Neural cell (in vitro differentiated cells): ENCODE measurements at regions not wholly inside any gene's neighbourhood (a gene's known extent, or its start where the extent isn't known, plus 50 kb on each side); places are given as distances from the start of the nearest gene placed in this dataset.

Source experiments
- H2AFZ ChIP-seq: fragments of 200-600, 300-800 bp; sonication (generic), shearing (Covaris generic); 2 replicates; pipeline ENCODE4 v1.6.0; 2014; ENCODE audit warnings: low read depth, mild to moderate bottlenecking, antibody characterized with exemption, low read length, moderate library complexity
- H3F3A ChIP-seq: fragments of 200-600 bp; shearing (Covaris generic); 2 replicates; pipeline ENCODE4 v1.6.1; 2016; ENCODE audit warnings: mild to moderate bottlenecking, moderate library complexity, mixed read lengths, antibody characterized with exemption, low read length; ENCODE audit not compliant: insufficient read depth, poor library complexity, severe bottlenecking
- H3K27ac ChIP-seq: fragments of 200-600, 300-800 bp; sonication (generic), shearing (Covaris generic); 2 replicates; pipeline ENCODE4 v1.5.1; 2014; ENCODE audit warnings: mild to moderate bottlenecking, low read length, moderate library complexity
- H3K27me3 ChIP-seq: fragments of 300-800, 200-600 bp; sonication (generic), shearing (Covaris generic); 2 replicates; pipeline ENCODE4 v1.6.0; 2014; ENCODE audit warnings: mild to moderate bottlenecking, low read depth, low read length, moderate library complexity; ENCODE audit not compliant: insufficient read depth
- H3K36me3 ChIP-seq: fragments of 300-800, 200-600 bp; sonication (generic), shearing (Covaris generic); 2 replicates; pipeline ENCODE4 v1.5.1; 2014; ENCODE audit warnings: mild to moderate bottlenecking, antibody characterized with exemption, low read length, moderate library complexity; ENCODE audit not compliant: insufficient read depth
- H3K4me2 ChIP-seq: fragments of 300-800, 200-600 bp; sonication (generic), shearing (Covaris generic); 2 replicates; pipeline ENCODE4 v1.6.0; 2014; ENCODE audit warnings: mild to moderate bottlenecking, low read length
- H3K4me3 ChIP-seq: fragments of 300-800, 200-600 bp; sonication (generic), shearing (Covaris generic); 2 replicates; pipeline ENCODE4 v1.5.1; 2014; ENCODE audit warnings: mild to moderate bottlenecking, low read length, moderate library complexity
- H3K79me2 ChIP-seq: fragments of 200-600 bp; shearing (Covaris generic); replicated peaks from 2 replicates; pipeline ENCODE4 v1.6.0; 2014; ENCODE audit warnings: mild to moderate bottlenecking, low read length, moderate library complexity; ENCODE audit not compliant: insufficient read depth
- H3K9ac ChIP-seq: fragments of 300-800, 200-600 bp; sonication (generic), shearing (Covaris generic); 2 replicates; pipeline ENCODE4 v1.6.1; 2016; ENCODE audit warnings: mild to moderate bottlenecking, low read length, mixed read lengths
- H3K9me2 ChIP-seq: fragments of 200-600 bp; shearing (Covaris generic); 2 replicates; pipeline ENCODE4 v1.6.1; 2016; ENCODE audit warnings: mild to moderate bottlenecking, low read length, mixed read lengths; ENCODE audit not compliant: insufficient read depth
- H3K9me3 ChIP-seq: fragments of 200-600, 300-800 bp; sonication (generic), shearing (Covaris generic); 2 replicates; pipeline ENCODE4 v1.6.1; 2016; ENCODE audit warnings: mild to moderate bottlenecking, mixed run types, low read length, moderate library complexity, mixed read lengths
- H4K20me1 ChIP-seq: fragments of 200-600 bp; shearing (Covaris generic); 2 replicates; pipeline ENCODE4 v1.6.1; 2016; ENCODE audit warnings: mild to moderate bottlenecking, mixed run types; ENCODE audit not compliant: insufficient read depth
- EP300 ChIP-seq: fragments of 450-650 bp; conservative IDR thresholded peaks from 2 replicates; pipeline ENCODE4 v1.6.1; 2014; ENCODE audit warnings: antibody characterized with exemption, mild to moderate bottlenecking, moderate library complexity; ENCODE audit not compliant: poor library complexity, severe bottlenecking
- EZH2 ChIP-seq: fragments of 200-600, 300-800 bp; shearing (Covaris generic), sonication (generic); IDR thresholded peaks from 2 replicates; pipeline ENCODE4 v1.6.1; 2014; ENCODE audit warnings: antibody characterized with exemption, low read length, borderline replicate concordance, mild to moderate bottlenecking; ENCODE audit not compliant: insufficient read depth, poor library complexity, severe bottlenecking
- MXI1 ChIP-seq: fragments of 450-650 bp; conservative IDR thresholded peaks from 2 replicates; pipeline ENCODE4 v1.6.1; 2014; ENCODE audit warnings: antibody characterized with exemption, mild to moderate bottlenecking; ENCODE audit not compliant: poor library complexity, severe bottlenecking
- POLR2AphosphoS5 ChIP-seq: IDR thresholded peaks from 2 replicates; pipeline ENCODE4 v1.6.1; 2012
- RAD21 ChIP-seq: fragments of 450-650 bp; conservative IDR thresholded peaks from 2 replicates; pipeline ENCODE4 v1.6.1; 2014; ENCODE audit warnings: antibody characterized with exemption, mild to moderate bottlenecking, moderate library complexity
- SMC3 ChIP-seq: fragments of 450-650 bp; conservative IDR thresholded peaks from 2 replicates; pipeline ENCODE4 v1.6.1; 2014; ENCODE audit warnings: antibody characterized with exemption, mild to moderate bottlenecking, moderate library complexity; ENCODE audit not compliant: poor library complexity
- TAF1 ChIP-seq: IDR thresholded peaks from 2 replicates; pipeline ENCODE4 v1.6.1; 2012; ENCODE audit warnings: low read depth
- TF ChIP-seq, protein P1 (sequence below): IDR thresholded peaks from 2 replicates; pipeline ENCODE4 v1.6.1; 2012; ENCODE audit warnings: borderline replicate concordance
- TF ChIP-seq, protein P2 (sequence below): fragments of 450-650 bp; IDR thresholded peaks from 2 replicates; pipeline ENCODE4 v1.5.1; 2014; ENCODE audit warnings: antibody characterized with exemption, mild to moderate bottlenecking, moderate library complexity; ENCODE audit not compliant: poor library complexity, severe bottlenecking

DNA sequence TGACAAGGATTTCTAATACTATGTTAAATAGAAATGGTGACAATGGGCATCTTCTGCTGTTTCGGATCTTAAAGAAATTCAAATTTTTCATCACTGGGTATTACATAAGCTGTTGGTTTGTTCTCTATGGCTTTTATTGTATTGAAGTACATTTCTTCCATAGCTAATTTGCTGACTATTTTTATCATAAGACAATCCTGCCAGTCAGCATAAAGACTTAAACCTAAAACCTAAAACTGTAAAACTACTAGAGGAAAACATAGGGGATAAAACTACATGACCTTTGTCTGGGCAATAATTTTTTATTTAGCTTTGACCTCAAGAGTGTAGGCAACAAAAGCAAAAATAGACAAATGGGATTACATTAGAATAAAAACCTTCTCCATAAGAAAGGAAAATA is 1017.4 kb downstream of the SI start:
- Histone ChIP-seq H3K9me2 (no peaks in the 10 kb centered on the region), H2AFZ (no peak overlapping the region), H3F3A (no peaks in the 10 kb centered on the region), H3K4me2 (no peak overlapping the region), H3K36me3 (no peaks in the 10 kb centered on the region), H3K4me3 (no peak overlapping the region), H3K79me2 (no peaks in the 10 kb centered on the region), H4K20me1 (no peaks in the 10 kb centered on the region), H3K27ac (no peak overlapping the region), H3K9me3 (no peaks in the 10 kb centered on the region), H3K9ac (no peak overlapping the region), H3K27me3 (no peaks in the 10 kb centered on the region)
- TF ChIP-seq, protein P1, sequence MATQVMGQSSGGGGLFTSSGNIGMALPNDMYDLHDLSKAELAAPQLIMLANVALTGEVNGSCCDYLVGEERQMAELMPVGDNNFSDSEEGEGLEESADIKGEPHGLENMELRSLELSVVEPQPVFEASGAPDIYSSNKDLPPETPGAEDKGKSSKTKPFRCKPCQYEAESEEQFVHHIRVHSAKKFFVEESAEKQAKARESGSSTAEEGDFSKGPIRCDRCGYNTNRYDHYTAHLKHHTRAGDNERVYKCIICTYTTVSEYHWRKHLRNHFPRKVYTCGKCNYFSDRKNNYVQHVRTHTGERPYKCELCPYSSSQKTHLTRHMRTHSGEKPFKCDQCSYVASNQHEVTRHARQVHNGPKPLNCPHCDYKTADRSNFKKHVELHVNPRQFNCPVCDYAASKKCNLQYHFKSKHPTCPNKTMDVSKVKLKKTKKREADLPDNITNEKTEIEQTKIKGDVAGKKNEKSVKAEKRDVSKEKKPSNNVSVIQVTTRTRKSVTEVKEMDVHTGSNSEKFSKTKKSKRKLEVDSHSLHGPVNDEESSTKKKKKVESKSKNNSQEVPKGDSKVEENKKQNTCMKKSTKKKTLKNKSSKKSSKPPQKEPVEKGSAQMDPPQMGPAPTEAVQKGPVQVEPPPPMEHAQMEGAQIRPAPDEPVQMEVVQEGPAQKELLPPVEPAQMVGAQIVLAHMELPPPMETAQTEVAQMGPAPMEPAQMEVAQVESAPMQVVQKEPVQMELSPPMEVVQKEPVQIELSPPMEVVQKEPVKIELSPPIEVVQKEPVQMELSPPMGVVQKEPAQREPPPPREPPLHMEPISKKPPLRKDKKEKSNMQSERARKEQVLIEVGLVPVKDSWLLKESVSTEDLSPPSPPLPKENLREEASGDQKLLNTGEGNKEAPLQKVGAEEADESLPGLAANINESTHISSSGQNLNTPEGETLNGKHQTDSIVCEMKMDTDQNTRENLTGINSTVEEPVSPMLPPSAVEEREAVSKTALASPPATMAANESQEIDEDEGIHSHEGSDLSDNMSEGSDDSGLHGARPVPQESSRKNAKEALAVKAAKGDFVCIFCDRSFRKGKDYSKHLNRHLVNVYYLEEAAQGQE: no peak
- TF ChIP-seq TAF1 (no peak), RAD21 (no peak), SMC3 (no peak), MXI1 (no peak), POLR2AphosphoS5 (no peak), EZH2 (no peak), EP300 (no peak)
- TF ChIP-seq, protein P2, sequence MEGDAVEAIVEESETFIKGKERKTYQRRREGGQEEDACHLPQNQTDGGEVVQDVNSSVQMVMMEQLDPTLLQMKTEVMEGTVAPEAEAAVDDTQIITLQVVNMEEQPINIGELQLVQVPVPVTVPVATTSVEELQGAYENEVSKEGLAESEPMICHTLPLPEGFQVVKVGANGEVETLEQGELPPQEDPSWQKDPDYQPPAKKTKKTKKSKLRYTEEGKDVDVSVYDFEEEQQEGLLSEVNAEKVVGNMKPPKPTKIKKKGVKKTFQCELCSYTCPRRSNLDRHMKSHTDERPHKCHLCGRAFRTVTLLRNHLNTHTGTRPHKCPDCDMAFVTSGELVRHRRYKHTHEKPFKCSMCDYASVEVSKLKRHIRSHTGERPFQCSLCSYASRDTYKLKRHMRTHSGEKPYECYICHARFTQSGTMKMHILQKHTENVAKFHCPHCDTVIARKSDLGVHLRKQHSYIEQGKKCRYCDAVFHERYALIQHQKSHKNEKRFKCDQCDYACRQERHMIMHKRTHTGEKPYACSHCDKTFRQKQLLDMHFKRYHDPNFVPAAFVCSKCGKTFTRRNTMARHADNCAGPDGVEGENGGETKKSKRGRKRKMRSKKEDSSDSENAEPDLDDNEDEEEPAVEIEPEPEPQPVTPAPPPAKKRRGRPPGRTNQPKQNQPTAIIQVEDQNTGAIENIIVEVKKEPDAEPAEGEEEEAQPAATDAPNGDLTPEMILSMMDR: no peak

DNA sequence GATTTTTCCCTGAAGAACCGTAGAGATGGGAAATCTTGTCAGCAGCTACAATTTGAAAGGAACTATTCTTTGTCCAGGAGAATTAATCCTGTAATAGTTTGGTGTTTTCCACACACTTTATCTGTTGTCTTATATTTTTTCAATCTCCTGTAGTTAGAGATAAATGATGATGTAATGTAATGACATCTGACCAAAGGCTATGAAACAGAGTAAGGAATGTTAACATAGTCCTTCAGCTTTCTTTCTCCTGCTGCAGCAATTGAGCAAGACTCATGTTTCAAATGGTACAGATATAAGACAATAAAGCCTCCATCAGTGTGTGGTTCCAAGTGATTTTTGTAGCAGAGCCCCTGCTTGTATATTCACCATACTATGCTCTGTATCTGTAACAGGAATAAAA is 1028.4 kb downstream of the SI start:
- H3K9me3 ChIP-seq: no peaks in the 10 kb centered on the region
- TF ChIP-seq POLR2AphosphoS5 (no peak), RAD21 (no peak), EZH2 (no peak), MXI1 (no peak), EP300 (no peak), TAF1 (no peak), SMC3 (no peak)
- TF ChIP-seq, protein P2: no peak
- TF ChIP-seq, protein P1: no peak
- H3K9me2 ChIP-seq: no peaks in the 10 kb centered on the region
- no peak overlapping the region for H3K4me3 ChIP-seq
- no peak overlapping the region for H3K9ac ChIP-seq
- H2AFZ ChIP-seq: no peak overlapping the region
- H4K20me1 ChIP-seq: no peaks in the 10 kb centered on the region
- no peaks in the 10 kb centered on the region for H3K36me3 ChIP-seq
- H3F3A ChIP-seq: no peaks in the 10 kb centered on the region
- no peak overlapping the region for H3K4me2 ChIP-seq
- H3K27me3 ChIP-seq: no peaks in the 10 kb centered on the region
- no peaks in the 10 kb centered on the region for H3K79me2 ChIP-seq
- H3K27ac ChIP-seq: no peak overlapping the region
